ENCODE measurements at regions not wholly inside any gene's neighbourhood (a gene's known extent, or its start where the extent isn't known, plus 50 kb on each side); places are given as distances from the start of the nearest gene placed in this dataset.
A peak's percentile ranks its signal among the peaks of the same experiment; 100 is the strongest.

GRCh38 chr5:143601357-143601756 is 197.9 kb upstream of the NR3C1 start:
- TF ChIP-seq, protein P1, sequence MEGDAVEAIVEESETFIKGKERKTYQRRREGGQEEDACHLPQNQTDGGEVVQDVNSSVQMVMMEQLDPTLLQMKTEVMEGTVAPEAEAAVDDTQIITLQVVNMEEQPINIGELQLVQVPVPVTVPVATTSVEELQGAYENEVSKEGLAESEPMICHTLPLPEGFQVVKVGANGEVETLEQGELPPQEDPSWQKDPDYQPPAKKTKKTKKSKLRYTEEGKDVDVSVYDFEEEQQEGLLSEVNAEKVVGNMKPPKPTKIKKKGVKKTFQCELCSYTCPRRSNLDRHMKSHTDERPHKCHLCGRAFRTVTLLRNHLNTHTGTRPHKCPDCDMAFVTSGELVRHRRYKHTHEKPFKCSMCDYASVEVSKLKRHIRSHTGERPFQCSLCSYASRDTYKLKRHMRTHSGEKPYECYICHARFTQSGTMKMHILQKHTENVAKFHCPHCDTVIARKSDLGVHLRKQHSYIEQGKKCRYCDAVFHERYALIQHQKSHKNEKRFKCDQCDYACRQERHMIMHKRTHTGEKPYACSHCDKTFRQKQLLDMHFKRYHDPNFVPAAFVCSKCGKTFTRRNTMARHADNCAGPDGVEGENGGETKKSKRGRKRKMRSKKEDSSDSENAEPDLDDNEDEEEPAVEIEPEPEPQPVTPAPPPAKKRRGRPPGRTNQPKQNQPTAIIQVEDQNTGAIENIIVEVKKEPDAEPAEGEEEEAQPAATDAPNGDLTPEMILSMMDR (IDR thresholded peaks at IDR 0.05), result no peak
- Mint-ChIP-seq H3K4me1 (ENCODE audit: low read depth) (peaks cover 36% of the 10 kb centered on the region), H3K9me3 (no peaks in the 10 kb centered on the region), H3K36me3 (ENCODE audit: low read depth) (no peaks in the 10 kb centered on the region; the same call in 1 of the 2 replicates), H3K27ac (no peak overlapping the region), H3K27me3 (ENCODE audit: insufficient read depth) (no peaks in the 10 kb centered on the region), H3K4me3 (no peak overlapping the region)
- DNase-seq, result no peak

GRCh38 chr5:143600396-143601075 is 197.1 kb upstream of the NR3C1 start:
- no peak for DNase-seq
- no peaks in the 10 kb centered on the region for H3K9me3 Mint-ChIP-seq
- no peaks in the 10 kb centered on the region for H3K27me3 Mint-ChIP-seq (ENCODE audit: insufficient read depth)
- H3K4me3 Mint-ChIP-seq, result no peak overlapping the region
- TF ChIP-seq, protein P1 (IDR thresholded peaks at IDR 0.05), result no peak
- H3K27ac Mint-ChIP-seq, result no peak overlapping the region
- no peaks in the 10 kb centered on the region; the same call in 1 of the 2 replicates for H3K36me3 Mint-ChIP-seq (ENCODE audit: low read depth)
- H3K4me1 Mint-ChIP-seq (ENCODE audit: low read depth), result peaks cover 36% of the 10 kb centered on the region

- Mint-ChIP-seq H3K9me3 (no peaks in the 10 kb centered on the region), H3K4me1 (ENCODE audit: low read depth) (peaks cover 36% of the 10 kb centered on the region), H3K27me3 (ENCODE audit: insufficient read depth) (no peaks in the 10 kb centered on the region), H3K4me3 (no peak overlapping the region), H3K36me3 (ENCODE audit: low read depth) (no peaks in the 10 kb centered on the region; the same call in 1 of the 2 replicates), H3K27ac (no peak overlapping the region)
- TF ChIP-seq, protein P1 (IDR thresholded peaks at IDR 0.05), result no peak
- no peak for DNase-seq
These were observed 196.0 kb upstream of the NR3C1 start for GRCh38 chr5:143599474-143599873.

DNA sequence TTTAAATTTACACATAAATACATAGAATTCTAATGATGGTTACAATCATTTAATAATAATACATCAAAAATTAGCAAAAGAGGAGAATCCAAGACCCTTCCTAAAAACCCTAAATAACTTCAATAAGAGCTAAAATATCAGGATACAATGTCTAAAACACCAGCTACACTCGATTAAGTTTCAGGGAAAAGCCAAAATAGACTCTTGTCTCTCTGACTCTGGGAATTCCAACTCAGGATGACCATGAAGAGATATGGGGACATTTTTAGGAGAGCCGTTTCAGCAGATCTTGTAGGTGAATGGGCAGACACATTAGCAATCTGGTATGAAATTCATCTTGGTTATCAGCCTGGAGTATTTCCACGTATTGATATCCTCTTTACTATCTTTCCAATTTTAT is 193.3 kb upstream of the NR3C1 start:
- Mint-ChIP-seq H3K27ac (no peak overlapping the region), H3K27me3 (ENCODE audit: insufficient read depth) (no peaks in the 10 kb centered on the region), H3K36me3 (ENCODE audit: low read depth) (no peaks in the 10 kb centered on the region; the same call in 1 of the 2 replicates), H3K4me3 (no peak overlapping the region), H3K9me3 (no peaks in the 10 kb centered on the region), H3K4me1 (ENCODE audit: low read depth) (peaks cover 28% of the 10 kb centered on the region)
- TF ChIP-seq, protein P1 (IDR thresholded peaks at IDR 0.05), result no peak
- DNase-seq, result no peak

DNA sequence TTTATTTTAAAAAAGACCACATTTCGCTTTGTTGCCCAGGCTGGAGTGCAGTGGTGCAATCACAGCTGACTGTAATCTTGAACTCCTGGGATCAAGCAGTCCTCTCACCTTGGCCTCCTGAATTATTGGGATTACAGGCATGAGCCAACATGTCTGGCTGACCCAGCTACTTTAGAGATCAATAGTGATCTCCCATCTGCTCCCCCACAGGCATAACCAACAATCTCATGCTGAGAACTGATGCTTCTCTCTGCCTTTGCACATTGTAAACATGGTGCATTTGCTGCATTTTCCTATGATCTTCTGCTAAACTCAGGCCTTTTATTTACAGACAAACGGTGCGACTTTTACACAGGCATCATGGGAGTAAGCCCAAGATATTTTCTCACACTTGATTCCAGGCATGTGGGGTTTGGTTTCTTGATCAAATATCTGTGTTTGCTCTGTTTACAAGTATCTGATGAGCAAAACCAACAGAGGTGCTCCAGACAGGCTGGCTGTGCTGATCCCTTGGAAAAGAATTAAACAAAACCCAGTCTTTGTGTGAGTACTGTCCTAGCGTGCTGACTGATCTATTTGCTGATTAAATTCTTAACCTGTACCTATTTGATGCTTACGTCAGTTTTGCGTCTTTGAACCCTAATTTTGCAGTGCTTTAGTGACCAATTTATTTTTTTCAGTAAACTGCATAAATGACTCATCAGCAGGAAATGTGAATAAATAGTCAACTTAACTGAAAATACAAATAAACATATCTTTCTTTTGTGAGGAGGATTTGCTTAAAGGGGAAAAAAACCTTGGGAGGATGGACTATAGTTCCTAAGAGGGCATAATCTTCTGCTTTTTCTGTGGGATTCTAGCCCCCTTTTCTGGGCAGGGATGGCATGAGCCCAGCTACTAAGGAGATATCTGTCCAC is 191.7 kb upstream of the NR3C1 start:
- peak; percentile 38 for DNase-seq
- Mint-ChIP-seq H3K4me3 (peak overlapping the region; percentile 3; the same call in 1 of the 2 replicates), H3K27ac (peak overlapping the region; percentile 56)

More for the DNA sequence above, 191.7 kb upstream of the NR3C1 start:
- TF ChIP-seq, protein P1 (IDR thresholded peaks at IDR 0.05), result no peak
- H3K4me1 Mint-ChIP-seq (ENCODE audit: low read depth), result peaks cover 23% of the 10 kb centered on the region
- no peaks in the 10 kb centered on the region for H3K27me3 Mint-ChIP-seq (ENCODE audit: insufficient read depth)
- H3K36me3 Mint-ChIP-seq (ENCODE audit: low read depth), result no peaks in the 10 kb centered on the region; the same call in 1 of the 2 replicates
- no peaks in the 10 kb centered on the region for H3K9me3 Mint-ChIP-seq
